ENCODE measurements at regions not wholly inside any gene's neighbourhood (a gene's known extent, or its start where the extent isn't known, plus 50 kb on each side); places are given as distances from the start of the nearest gene placed in this dataset.

DNA sequence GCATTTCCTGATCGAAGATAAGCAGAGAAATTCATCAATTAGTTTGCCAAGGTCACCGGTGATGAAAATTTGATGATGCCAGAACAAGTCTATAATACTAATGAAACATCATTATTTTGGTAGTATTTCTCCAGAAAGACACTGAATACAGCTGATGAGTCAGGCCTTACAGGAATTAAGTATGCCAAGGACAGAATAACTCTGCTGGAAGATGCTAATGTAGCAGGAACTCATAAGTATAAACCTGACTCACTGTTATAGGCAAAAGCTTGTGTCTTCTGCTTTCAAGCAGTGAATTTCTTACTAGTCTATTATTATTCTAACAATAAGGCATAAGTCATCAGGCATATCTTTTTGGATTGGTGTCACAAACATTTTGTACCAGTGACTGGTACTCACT is 1825.1 kb upstream of the IGFBP7 start:
- no peak for DNase-seq (ENCODE audit: low spot score)

DNA sequence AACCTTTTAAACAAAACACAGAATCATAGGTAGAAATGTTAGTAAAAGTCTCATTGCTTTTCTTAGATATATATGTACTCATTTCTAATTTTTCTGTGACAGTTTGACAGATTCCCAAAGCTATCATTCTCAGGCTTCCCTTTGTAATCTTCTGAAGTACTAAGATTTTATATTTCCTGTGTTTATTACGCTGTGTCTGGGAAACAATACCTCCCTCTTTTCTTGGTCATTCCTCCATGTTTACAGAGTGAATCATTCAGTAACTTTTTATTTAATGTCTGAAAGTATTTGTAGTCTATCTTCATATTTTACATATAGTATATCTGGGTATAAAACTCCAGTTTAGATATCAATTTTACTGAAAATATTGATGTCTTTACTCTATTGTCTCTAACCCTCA is 1826.3 kb upstream of the IGFBP7 start:
- DNase-seq (ENCODE audit: low spot score) = no peak

DNA sequence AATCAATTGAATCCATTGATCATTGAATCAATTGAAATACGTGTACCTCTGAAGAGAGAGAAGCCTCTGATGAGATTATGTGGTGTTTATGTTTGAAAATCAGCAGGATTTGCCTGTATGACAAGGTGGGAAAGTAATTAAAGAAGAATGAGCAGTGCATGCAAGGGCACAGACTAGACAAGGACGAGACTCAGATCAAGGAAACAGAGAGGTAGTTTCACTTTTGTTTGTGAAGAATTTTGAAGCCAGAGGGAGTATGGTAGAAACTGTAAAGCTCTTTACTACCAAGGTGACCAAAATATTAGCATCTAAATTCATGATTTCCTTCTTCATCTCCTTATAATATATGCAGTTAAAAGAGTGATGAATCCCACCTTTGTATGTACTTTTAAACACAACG is 1830.0 kb upstream of the IGFBP7 start:
- DNase-seq (ENCODE audit: low spot score) = no peak

DNA sequence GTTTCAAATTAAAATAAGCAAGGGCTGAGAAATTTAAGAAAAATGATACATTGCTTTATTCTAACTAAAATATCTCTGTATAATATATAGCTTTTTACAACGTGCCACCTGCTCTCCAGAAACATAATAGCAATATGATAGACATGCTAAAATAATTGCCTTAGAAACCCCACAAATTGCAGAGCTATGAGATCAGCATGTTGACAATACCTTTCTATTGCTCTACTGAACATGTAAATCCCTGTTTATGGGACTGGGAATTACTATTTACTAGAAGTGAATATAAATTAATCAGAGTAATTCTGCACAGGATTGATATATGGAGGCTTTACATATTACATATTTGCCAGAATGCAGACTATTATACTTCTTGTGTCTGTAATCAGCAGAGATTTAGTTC is 1831.1 kb upstream of the IGFBP7 start:
- no peak for DNase-seq (ENCODE audit: low spot score)

DNA sequence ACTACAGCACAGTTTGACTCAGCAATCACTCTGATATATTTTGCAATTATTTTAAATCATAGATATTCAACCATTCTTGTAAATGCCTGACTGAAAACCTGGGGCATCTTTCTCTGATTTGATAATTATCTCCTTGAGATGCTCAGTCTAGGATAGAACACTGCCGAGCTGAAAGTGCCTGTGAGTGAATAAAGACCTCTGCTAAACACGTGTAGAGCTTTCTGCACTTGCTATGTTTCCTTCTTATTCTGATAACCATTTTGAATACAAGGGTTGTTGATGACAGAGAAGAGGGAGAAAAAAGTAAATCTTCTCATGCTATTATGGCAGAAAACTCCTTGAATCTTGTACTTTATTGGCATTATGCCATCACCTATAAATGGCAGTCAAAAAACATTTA is 1843.4 kb upstream of the IGFBP7 start:
- DNase-seq (ENCODE audit: low spot score) = no peak

DNA sequence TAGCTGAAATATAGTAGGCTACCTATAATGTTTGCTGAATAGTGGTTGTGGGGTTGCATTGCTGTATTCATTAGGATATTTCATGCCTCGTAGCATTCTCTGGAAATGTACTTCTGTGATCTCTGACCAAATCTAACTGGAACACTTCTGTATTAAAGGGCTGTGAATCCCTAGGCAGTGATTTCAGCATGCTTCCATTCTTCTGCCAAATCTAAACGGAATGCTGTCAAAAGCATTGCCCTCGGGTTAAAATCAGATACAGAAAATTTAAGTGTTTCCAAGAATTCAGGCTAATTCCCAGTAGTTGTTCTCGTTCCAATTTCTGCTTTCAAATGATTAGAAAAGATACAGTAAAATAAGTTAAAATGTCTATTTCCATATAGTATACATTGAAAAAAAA is 1847.5 kb upstream of the IGFBP7 start:
- DNase-seq (ENCODE audit: low spot score) = no peak

DNA sequence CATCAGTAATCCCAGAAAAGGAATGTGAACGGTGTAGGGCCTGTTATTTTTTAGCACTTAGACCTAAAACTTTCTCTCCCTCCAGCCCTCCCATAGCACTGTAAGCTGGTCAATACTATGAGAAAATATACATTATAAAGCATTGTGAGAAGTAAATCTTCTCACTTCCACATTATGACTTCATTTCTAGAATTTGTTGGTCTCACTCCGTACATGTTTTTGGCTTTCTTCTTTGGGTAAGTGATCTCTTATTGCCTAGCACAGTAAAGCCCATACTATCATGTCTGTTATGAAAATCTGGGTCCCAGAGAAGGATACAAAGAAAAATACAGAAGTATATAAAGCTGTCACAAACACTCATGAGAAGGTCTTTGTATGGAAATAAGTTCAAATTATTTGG is 1851.1 kb upstream of the IGFBP7 start:
- no peak for DNase-seq (ENCODE audit: low spot score)

DNA sequence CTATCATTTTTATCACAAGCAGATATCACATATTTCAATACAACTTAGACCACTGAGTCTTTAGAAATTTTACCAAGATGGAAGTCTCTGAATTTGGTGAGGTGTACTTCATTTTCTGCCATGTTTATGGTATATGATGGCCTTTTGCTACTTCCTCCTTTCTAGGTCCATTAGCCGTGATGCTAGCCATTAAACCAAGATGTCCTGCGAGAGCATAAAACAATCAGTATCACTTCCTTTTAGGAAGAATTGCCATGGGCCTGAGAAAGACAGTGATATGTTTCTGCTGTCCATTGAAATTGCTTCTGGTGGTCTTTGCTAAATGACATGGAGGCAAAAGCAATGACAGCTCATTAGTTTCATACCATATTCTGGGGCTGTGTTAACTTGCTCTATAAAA is 1851.7 kb upstream of the IGFBP7 start:
- no peak for DNase-seq (ENCODE audit: low spot score)

DNA sequence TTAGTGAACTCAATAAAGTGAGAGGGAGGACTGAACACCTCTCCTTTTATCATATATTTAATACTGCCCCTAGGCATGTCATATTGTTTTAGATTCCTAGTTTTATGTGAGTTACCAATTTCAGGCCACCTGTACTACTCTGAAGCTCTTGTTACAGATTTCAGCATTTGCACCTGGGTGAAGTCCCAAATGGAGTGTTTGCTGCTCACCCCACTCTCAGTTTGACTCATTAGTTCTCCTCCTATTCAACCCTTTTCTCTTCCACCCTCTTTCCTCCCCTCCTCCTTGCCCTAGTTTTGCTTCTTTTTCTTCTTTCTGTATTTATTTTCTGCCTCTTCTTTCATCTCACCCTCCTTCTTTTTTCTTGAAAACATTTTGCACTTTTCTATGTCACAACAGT is 1852.2 kb upstream of the IGFBP7 start:
- no peak for DNase-seq (ENCODE audit: low spot score)

DNA sequence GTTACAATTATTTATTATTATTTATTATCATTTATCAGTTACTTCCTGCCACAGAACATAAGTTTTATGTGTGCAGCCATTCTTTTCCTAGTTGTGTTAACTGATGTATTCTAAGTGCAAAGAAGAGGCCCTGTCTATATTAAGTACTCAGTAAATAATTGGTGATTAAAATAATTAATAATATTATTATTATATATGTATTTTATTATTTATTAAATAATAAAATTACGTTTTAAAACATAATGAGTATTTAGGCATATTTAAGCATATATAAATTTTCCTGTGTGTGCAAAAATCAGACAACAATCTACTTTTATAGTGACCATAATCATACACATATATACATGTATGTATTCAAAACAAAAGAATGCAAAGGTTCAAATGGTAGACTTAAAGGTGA is 1871.6 kb upstream of the IGFBP7 start:
- no peak for DNase-seq (ENCODE audit: low spot score)

DNA sequence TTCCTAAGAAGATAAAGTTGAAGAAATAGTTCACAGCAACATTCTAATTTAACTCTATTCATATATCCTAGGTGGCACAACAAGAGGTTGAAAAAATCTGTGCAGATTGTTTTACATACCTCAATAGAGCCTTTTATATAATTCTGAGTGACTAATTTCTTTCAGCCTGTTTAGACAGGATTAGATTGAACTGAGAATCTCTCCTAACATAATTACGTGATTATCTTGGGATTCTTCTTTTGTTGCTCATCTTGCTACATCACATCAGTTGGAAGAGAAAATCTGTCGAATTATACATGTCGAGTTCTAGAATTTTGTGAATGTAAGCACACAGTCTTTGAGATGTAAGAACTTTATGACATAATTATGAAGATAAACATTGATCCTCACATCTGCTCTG is 1873.7 kb upstream of the IGFBP7 start:
- no peak for DNase-seq (ENCODE audit: low spot score)

DNA sequence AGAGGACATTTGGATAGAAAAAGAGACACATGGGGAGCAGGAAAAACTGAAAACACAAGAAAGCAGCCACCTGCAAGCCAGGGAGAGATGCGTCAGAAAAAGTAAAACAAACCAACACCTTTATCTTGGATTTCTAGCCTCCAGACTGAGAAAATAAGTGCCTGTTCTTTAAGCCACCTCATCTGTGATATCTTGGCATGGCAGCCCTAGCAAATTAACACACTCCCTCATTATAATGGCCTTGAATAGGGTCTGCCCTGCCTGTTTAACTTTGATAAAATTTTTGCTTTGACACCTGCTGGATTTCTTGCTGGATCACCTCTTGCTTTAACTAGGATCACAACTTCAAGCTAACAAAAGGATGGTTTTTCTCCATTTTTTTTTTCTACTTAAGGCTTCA is 1892.0 kb upstream of the IGFBP7 start:
- no peak for DNase-seq (ENCODE audit: low spot score)

DNA sequence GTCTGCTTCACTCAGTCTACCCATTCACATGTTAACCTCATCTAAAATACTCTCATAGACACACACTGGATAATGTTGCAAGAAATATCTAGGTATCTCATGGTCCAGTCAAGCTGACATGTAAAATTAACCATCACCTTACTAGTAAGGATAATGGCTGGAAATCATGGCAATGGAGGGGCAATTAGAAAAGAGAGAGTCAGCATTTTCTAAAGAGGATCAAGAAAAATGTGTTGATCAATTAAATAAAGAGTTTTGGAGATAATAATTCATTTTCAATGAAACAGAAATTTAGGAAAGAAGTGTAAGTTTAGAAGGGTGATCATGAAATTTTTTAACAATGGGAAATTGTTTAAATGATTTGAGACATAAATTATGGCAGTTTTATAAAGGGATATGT is 1914.1 kb upstream of the IGFBP7 start:
- DNase-seq (ENCODE audit: low spot score) = no peak

DNA sequence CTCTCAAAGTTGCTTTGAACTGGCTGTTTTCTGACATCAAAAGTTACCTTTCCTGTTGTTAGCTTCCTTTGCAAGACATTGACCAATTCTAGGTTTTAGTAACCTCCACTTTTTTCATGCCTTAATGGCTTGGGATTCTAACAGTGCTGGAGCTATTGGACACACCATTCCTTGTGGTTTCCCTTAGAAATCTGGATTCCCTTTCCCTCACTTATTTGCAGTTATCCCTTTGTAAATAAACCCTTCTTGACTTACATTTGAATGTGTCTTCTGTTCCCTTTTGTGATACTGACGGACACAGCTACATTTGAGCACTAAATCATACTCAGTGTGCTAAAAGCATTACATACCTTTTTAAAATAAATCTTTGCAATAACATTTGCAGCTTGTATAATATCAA is 1927.6 kb upstream of the IGFBP7 start:
- DNase-seq (ENCODE audit: low spot score) = no peak

DNA sequence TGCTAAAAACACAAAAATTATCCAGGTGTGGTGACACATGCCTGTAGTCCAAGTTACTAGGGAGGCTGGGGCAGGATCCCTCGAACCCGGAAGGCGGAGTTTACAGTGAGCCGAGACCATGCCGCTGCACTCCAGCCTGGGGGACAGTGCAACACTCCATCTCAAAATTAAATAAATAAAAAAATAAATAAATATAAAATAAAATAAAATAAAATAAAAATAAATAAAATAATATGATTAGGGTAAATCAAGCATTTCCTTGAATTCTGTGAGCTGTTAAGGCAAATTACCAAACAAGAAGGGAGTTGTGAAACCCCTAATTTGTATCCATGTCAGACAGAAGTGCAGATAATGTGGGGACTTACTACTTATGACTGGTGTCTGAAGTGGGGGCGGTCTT is 1928.9 kb upstream of the IGFBP7 start:
- DNase-seq (ENCODE audit: low spot score) = no peak

DNA sequence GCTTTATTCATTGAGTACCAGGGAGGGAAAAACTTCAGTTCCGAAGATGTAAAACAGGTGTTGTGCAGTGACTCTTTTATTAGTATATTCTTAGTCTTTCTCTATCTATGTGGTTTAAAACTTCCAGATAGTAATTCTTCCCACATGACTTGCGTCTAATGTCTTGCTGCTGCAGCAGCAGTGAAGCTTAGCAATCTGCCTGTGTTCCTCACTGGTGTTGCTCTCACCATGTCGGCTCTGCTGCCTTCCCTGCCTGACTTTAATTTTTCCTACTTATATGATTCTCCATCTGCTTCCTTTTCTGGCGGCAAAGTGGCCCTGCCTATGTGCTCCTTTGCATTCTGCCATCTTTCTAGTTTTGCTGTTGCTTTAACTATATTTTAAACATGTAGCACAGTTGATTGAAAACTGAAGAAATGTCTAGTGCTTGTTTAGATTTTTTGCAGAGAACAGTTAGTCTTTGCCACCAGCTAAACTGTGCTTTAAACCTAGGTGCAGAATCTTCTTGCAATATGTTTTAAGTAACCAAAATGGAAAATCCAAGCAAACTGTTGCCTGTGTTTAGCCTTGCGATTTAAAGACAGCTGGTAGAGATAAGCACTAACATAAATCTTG is 1934.2 kb upstream of the IGFBP7 start:
- no peak for DNase-seq (ENCODE audit: low spot score)

DNA sequence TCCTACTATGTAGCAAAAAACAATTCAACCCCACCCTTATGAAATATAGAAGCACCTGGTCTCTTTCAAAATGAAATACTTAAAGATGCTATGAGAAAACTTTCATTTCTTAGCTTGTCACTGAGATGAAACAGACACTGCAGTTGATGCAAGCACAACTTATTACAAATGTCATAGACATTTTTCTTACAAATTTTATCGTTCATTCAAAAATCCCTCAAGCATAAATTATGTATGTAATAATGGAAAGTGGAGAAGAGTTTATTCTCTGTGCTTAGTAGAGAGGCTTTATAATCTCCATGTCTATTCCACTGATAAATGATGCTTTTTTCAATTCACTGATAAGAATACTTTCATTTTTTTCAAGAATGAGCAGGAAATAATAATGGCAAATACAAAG is 1943.9 kb upstream of the IGFBP7 start:
- DNase-seq (ENCODE audit: low spot score) = no peak

DNA sequence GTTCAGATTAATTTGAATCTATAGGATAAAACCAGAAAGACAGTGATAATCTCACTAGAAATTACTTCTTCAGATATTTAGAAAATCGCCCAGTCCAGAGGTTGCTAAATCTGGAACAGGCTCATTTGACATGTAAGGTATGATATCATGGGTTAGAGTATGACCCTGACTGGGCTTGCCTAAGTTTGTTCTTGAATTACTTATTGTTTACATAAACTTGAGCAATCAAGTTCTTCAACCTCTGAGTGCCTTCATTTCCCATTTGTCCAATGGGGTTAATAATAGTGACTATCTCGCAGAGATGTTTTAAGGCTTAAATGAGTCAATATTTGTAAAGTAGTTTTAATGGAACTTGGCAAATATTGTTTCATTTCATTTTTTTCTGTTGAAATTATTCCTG is 1947.6 kb upstream of the IGFBP7 start:
- DNase-seq (ENCODE audit: low spot score) = no peak

DNA sequence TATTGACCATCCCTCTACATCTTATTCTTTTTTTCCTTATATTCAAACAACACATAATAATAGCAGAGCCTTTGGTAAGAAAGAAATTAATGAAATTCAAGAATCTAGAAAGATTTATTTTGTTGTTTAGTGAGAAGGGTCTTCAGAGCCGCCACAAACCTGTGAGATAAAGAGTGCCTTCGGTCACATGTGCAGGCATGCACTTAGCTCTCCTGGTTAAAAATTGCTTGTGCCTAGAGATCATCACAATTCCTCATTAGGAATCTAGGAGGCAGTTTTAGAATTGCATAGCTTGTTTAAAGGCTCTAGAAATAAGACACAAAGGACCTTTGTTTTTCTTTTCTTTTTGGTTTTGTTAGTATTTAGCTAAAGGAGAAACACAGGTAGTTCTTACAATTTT is 1948.4 kb upstream of the IGFBP7 start:
- no peak for DNase-seq (ENCODE audit: low spot score)

DNA sequence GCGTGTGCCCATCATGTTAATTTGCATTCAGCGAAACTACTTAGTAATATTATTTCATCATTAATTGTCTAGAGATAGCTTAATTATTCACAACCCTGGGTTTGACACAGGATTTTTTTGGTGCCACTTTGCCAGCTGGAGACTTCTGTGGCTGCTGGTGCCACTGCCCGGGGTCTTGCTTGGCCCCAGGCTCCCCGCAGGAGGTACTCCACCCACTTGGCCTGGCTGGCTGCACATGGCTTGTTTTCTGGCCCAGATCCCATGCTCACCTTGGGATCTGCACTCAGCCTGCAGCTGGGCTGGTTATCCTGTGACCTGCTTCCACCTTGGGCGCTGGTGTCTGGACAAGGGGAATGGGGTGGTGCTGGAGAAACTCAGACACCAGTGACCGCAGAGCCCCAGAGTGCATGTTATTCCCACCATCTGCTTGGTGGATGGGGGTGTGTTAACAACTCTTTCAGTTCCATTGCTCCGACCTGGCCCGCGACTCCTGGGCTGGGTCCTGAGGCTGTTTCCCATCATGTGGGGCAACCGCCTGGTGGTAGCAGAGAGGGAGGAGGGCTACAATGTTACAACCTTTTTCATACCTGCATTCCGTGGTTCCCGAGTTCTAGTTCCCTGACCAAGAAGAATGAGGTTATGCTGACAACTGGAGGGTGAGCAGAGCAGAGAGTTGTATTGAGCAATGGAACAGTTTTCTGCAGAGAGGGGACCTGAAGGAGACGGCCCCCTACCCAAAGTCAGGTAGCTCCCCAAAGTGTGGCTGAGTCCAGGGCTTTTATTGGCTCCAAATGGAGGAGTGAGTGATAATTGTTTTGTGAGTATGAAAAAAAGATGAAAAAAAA is 1950.0 kb upstream of the IGFBP7 start:
- no peak for DNase-seq (ENCODE audit: low spot score)

DNA sequence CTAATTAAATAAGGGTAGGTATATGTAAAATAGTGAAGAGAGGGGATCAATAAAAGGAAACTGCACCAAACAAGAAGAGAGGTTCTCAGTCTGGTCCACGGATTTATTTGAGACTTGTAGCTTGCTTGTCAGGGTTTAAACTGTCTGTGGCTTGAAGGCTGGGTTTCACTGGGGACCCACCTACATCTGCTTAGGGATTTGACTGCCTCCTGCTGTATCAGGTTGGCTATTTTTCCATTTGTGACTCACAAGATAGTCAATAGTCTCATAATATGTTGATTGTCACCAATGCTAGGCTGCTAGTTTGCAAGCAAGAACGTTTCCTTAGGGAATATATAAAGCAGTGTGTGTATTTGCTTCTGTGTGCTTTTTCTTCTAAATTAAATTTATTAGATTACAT is 1950.7 kb upstream of the IGFBP7 start:
- DNase-seq (ENCODE audit: low spot score) = no peak

DNA sequence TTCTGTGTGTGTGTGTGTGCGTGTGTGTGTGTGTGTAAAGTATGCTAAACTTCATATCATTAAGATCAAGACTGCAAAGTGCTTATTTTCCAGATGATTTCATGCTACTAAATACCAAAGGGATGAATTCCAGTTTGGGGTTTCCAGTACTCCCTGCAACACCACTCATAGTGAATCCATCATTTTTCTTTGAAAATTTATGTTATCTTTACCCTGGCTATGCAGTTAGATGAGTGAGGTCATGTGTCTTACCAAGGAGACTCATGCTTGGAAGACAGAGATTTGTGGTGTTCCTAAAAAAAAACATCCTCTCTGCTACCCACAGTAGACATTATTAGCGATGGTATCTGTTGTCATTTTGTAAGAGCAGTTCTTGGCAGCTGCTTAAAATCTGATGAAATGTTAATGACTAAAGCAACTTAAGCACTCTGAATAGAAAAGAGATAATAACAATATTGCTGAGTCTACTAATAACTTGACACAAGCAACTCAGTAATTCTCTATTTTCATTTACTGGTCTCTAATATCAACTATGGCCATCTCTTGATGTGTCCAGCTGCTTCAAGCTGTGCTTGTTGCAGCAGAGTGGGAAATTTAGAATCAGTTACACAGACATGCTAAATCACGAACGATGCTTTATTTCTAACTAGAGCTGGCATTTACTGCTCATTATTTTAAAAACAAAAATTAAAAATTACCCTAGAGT is 1953.0 kb upstream of the IGFBP7 start:
- no peak for DNase-seq (ENCODE audit: low spot score)

DNA sequence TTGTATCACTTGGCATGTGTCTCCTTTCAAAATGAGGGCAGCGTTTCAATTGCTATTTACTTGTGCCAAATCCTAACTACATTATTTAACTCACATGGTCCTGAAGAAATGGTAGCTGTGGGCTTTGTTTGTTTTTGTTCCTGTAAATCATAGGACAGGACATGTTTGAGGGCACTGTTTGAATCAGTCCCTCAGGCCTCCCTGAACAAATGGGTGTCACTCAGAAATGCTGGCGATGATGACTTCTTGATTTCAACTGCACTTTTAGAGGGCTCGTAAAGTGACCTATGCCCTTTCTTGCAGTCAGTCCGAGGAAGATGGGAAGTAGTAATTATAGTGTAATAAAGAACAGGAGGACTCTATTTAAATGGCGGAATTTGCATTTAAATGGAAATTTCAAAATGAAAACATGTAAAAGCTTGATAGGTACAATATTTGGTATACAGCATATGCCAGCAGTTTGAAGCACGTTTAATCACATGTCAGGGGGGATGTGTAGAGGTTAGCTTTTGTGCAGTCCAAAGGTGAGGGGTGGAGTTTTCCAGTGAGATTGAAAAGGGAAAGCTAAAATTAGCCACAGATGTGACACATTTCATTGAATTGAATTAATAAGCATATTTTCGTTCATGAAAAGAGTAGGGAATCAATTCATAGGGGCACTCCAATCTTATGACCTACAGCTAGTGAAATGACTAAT is 1958.7 kb upstream of the IGFBP7 start:
- DNase-seq (ENCODE audit: low spot score) = no peak
